H9 (cell line): ENCODE measurements at regions not wholly inside any gene's neighbourhood (a gene's known extent, or its start where the extent isn't known, plus 50 kb on each side); places are given as distances from the start of the nearest gene placed in this dataset.

Experiments
- DNase-seq: peaks from one replicate; pipeline ENCODE4 v3.0.0-alpha.2; 2017
- H2AFZ ChIP-seq: one replicate; pipeline ENCODE4 v1.6.1; 2013; ENCODE audit warnings: mild to moderate bottlenecking, low read length, control low read depth, moderate library complexity
- H2AK5ac ChIP-seq: 2 replicates; pipeline ENCODE4 v1.6.1; 2013; ENCODE audit warnings: low read length, control low read depth, mixed read lengths; ENCODE audit not compliant: insufficient read length
- H2BK120ac ChIP-seq: one replicate; pipeline ENCODE4 v1.6.1; 2013; ENCODE audit warnings: low read depth, mild to moderate bottlenecking, low read length, control low read depth, inconsistent platforms; ENCODE audit not compliant: poor library complexity, severe bottlenecking
- H2BK12ac ChIP-seq: 2 replicates; pipeline ENCODE4 v1.6.1; 2013; ENCODE audit warnings: low read length, control low read depth, mixed read lengths, low read depth; ENCODE audit not compliant: insufficient read length
- H2BK15ac ChIP-seq: 2 replicates; pipeline ENCODE4 v1.6.1; 2013; ENCODE audit warnings: low read depth, low read length, control low read depth
- H2BK20ac ChIP-seq: one replicate; pipeline ENCODE4 v1.6.1; 2013; ENCODE audit warnings: low read depth, mild to moderate bottlenecking, low read length, control low read depth, inconsistent platforms; ENCODE audit not compliant: poor library complexity, severe bottlenecking
- H2BK5ac ChIP-seq: 2 replicates; pipeline ENCODE4 v1.6.1; 2013; ENCODE audit warnings: low read length, control low read depth, mixed read lengths; ENCODE audit not compliant: insufficient read length
- H3K14ac ChIP-seq: 2 replicates; pipeline ENCODE4 v1.6.1; 2013; ENCODE audit warnings: low read length, control low read depth; ENCODE audit not compliant: insufficient read depth
- H3K18ac ChIP-seq: 2 replicates; pipeline ENCODE4 v1.6.1; 2013; ENCODE audit warnings: low read depth, mild to moderate bottlenecking, mixed read lengths, low read length, control low read depth; ENCODE audit not compliant: insufficient read length
- H3K23ac ChIP-seq: 2 replicates; pipeline ENCODE4 v1.6.1; 2013; ENCODE audit warnings: low read length, control low read depth, mixed read lengths, low read depth; ENCODE audit not compliant: insufficient read length
- H3K23me2 ChIP-seq: 2 replicates; pipeline ENCODE4 v1.6.1; 2013; ENCODE audit warnings: low read depth, mild to moderate bottlenecking, mixed read lengths, low read length, control low read depth; ENCODE audit not compliant: insufficient read length, poor library complexity, severe bottlenecking
- H3K27ac ChIP-seq: 2 replicates; pipeline ENCODE4 v1.5.1; 2013; ENCODE audit warnings: low read length, control low read depth, mixed read lengths, low read depth; ENCODE audit not compliant: insufficient read length
- H3K27me3 ChIP-seq: 2 replicates; pipeline ENCODE4 v1.6.1; 2013; ENCODE audit warnings: low read length, control low read depth, inconsistent platforms; ENCODE audit not compliant: insufficient read depth
- H3K4ac ChIP-seq: 2 replicates; pipeline ENCODE4 v1.6.1; 2013; ENCODE audit warnings: low read depth, mild to moderate bottlenecking, control low read depth, inconsistent platforms, low read length, moderate library complexity
- H3K4me1 ChIP-seq: 2 replicates; pipeline ENCODE4 v1.6.1; 2013; ENCODE audit warnings: low read length, control low read depth, inconsistent platforms; ENCODE audit not compliant: insufficient read depth
- H3K4me2 ChIP-seq: 2 replicates; pipeline ENCODE4 v1.6.1; 2013; ENCODE audit warnings: low read length, control low read depth, mixed read lengths; ENCODE audit not compliant: insufficient read length, insufficient read depth
- H3K56ac ChIP-seq: 2 replicates; pipeline ENCODE4 v1.6.1; 2013; ENCODE audit warnings: low read depth, mild to moderate bottlenecking, mixed read lengths, low read length, control low read depth; ENCODE audit not compliant: insufficient read length
- H3K79me1 ChIP-seq: 2 replicates; pipeline ENCODE4 v1.6.1; 2013; ENCODE audit warnings: low read depth, mild to moderate bottlenecking, moderate library complexity, low read length, control low read depth, inconsistent platforms; ENCODE audit not compliant: insufficient read depth, poor library complexity, severe bottlenecking
- H3K79me2 ChIP-seq: 2 replicates; pipeline ENCODE4 v1.6.1; 2013; ENCODE audit warnings: low read length, control low read depth, inconsistent platforms; ENCODE audit not compliant: insufficient read depth
- H3K9ac ChIP-seq: 2 replicates; pipeline ENCODE4 v1.6.1; 2013; ENCODE audit warnings: low read length, control low read depth, mixed read lengths; ENCODE audit not compliant: insufficient read length; ENCODE audit errors: extremely low read depth
- H3K9me3 ChIP-seq: one replicate; pipeline ENCODE4 v1.6.1; 2013; ENCODE audit warnings: low read depth, low read length, inconsistent platforms; ENCODE audit not compliant: control insufficient read depth
- H3T11ph ChIP-seq: one replicate; pipeline ENCODE4 v1.6.1; 2013; ENCODE audit warnings: mild to moderate bottlenecking, low read length, control low read depth, inconsistent platforms
- H4K20me1 ChIP-seq: one replicate; pipeline ENCODE4 v1.6.1; 2013; ENCODE audit not compliant: control insufficient read depth, insufficient read length, insufficient read depth
- H4K5ac ChIP-seq: 2 replicates; pipeline ENCODE4 v1.6.1; 2013; ENCODE audit warnings: low read depth, mild to moderate bottlenecking, mixed read lengths, low read length, control low read depth; ENCODE audit not compliant: insufficient read length
- H4K8ac ChIP-seq: replicated peaks from 2 replicates; pipeline ENCODE4 v1.6.1; 2013; ENCODE audit warnings: low read length, control low read depth, mixed read lengths, low read depth; ENCODE audit not compliant: insufficient read length
- H4K91ac ChIP-seq: 2 replicates; pipeline ENCODE4 v1.6.1; 2013; ENCODE audit warnings: low read depth, mild to moderate bottlenecking, moderate library complexity, mixed read lengths, low read length, control low read depth; ENCODE audit not compliant: insufficient read length
- H3K27ac Mint-ChIP-seq, 3 experiments: 2 replicates in 2 of 3; 3 replicates in 1 of 3; pipeline ENCODE4 v1.8.0; 2020 to 2021; ENCODE audit warnings: mixed read lengths in 3 of 3, mild to moderate bottlenecking in 1 of 3, moderate library complexity in 1 of 3
- H3K27me3 Mint-ChIP-seq: 2 replicates; pipeline ENCODE4 v1.8.0; 2021; ENCODE audit warnings: low read depth, mild to moderate bottlenecking, moderate library complexity, mixed read lengths
- H3K36me3 Mint-ChIP-seq, 3 experiments: 2 replicates in 2 of 3; 3 replicates in 1 of 3; pipeline ENCODE4 v1.8.0; 2020 to 2021; ENCODE audit warnings: low read depth in 3 of 3, mixed read lengths in 3 of 3; ENCODE audit not compliant: insufficient read depth in 1 of 3
- H3K4me1 Mint-ChIP-seq, 2 experiments: 2 replicates each; pipeline ENCODE4 v1.8.0; 2020; ENCODE audit warnings: mixed read lengths in 2 of 2
- H3K4me3 Mint-ChIP-seq, 2 experiments: 2 replicates in 1 of 2; 3 replicates in 1 of 2; pipeline ENCODE4 v1.8.0; 2020 to 2021; ENCODE audit warnings: mild to moderate bottlenecking in 2 of 2, mixed read lengths in 2 of 2, moderate library complexity in 1 of 2
- H3K9me3 Mint-ChIP-seq, 2 experiments: 2 replicates in 1 of 2; 3 replicates in 1 of 2; pipeline ENCODE4 v1.8.0; 2020; ENCODE audit warnings: mild to moderate bottlenecking in 2 of 2, mixed read lengths in 2 of 2, moderate library complexity in 1 of 2
- WGBS: extraction: QIAGEN DNeasy Blood & Tissue Kit; methylation state at CpG from one replicate; pipeline ENCODE4 v1.1.7; 2013; ENCODE audit warnings: missing lambda C conversion rate, low lambda C conversion rate, mixed read lengths; ENCODE audit not compliant: insufficient read length; ENCODE audit errors: extremely low coverage; 5-methylcytosine and 5-hydroxymethylcytosine counted together
- TF ChIP-seq, protein P1 (sequence below): fragments of 200-600 bp; sonication (generic); conservative IDR thresholded peaks from 3 replicates; pipeline ENCODE4 v1.8.0; 2021; ENCODE audit warnings: antibody characterized with exemption, mild to moderate bottlenecking

DNA sequence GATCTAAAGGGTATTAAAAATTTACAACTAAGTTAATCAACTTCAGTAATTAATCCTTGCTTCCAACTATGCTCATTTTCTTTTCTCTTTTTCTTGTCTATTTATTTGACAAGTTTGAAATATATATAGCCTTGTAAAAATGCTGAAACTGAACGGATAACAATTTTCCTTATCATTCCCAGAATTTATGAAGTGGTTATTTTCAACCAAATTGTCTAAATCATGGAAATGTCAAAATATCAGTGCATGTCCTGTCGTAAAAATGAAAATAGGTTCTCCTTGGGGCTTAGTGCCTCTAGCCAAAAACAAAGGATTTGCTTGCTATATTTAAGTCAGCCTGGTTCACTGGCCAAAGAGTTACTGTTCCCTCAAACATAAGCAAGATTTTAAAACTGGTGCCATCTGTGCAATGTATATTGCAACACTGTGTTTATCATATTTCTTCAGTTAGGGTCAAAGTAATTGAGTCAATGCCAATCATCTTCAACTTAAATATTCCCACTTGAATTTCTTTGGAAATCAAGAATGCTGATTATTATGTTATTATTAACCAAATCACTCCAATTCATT lies 798.3 kb downstream of the MAT2B start:
- TF ChIP-seq, protein P1, sequence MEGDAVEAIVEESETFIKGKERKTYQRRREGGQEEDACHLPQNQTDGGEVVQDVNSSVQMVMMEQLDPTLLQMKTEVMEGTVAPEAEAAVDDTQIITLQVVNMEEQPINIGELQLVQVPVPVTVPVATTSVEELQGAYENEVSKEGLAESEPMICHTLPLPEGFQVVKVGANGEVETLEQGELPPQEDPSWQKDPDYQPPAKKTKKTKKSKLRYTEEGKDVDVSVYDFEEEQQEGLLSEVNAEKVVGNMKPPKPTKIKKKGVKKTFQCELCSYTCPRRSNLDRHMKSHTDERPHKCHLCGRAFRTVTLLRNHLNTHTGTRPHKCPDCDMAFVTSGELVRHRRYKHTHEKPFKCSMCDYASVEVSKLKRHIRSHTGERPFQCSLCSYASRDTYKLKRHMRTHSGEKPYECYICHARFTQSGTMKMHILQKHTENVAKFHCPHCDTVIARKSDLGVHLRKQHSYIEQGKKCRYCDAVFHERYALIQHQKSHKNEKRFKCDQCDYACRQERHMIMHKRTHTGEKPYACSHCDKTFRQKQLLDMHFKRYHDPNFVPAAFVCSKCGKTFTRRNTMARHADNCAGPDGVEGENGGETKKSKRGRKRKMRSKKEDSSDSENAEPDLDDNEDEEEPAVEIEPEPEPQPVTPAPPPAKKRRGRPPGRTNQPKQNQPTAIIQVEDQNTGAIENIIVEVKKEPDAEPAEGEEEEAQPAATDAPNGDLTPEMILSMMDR, result no peak
- Histone ChIP-seq H3K4me1 (no peaks in the 10 kb centered on the region), H2BK20ac (no peak overlapping the region), H2BK15ac (no peak overlapping the region), H4K91ac (no peak overlapping the region), H3K18ac (no peak overlapping the region), H2BK5ac (no peak overlapping the region), H3K4me2 (no peak overlapping the region), H3K79me2 (no peaks in the 10 kb centered on the region), H2BK12ac (no peak overlapping the region), H3K9me3 (no peaks in the 10 kb centered on the region), H3K23ac (no peak overlapping the region), H3K9ac (no peak overlapping the region), H3K14ac (no peak overlapping the region), H2BK120ac (no peak overlapping the region), H3K4ac (no peak overlapping the region), H3K27me3 (no peaks in the 10 kb centered on the region), H3T11ph (no peak overlapping the region), H3K23me2 (no peaks in the 10 kb centered on the region), H3K27ac (no peak overlapping the region), H4K20me1 (no peaks in the 10 kb centered on the region), H3K79me1 (no peaks in the 10 kb centered on the region), H2AK5ac (no peak overlapping the region), H4K8ac (no peak overlapping the region), H3K56ac (no peak overlapping the region), H4K5ac (no peak overlapping the region), H2AFZ (no peak overlapping the region)
- Mint-ChIP-seq H3K27me3 (no peaks in the 10 kb centered on the region), H3K4me1 (no peaks in the 10 kb centered on the region), H3K36me3 (no peaks in the 10 kb centered on the region), H3K9me3 (no peaks in the 10 kb centered on the region), H3K27ac (no peak overlapping the region), H3K4me3 (no peak overlapping the region)
- no peak for DNase-seq
- WGBS, result no CpG with 5 or more reads among the region's 2 CpGs
